Sigmoid colon (tissue), 4 donors: ENCODE measurements at regions not wholly inside any gene's neighbourhood (a gene's known extent, or its start where the extent isn't known, plus 50 kb on each side); places are given as distances from the start of the nearest gene placed in this dataset.

Source experiments
- EP300 ChIP-seq, 4 donors: sonication (generic); formaldehyde crosslinking; IDR thresholded peaks; one replicate each; pipeline ENCODE4 v1.6.1; 2017; ENCODE audit warnings: antibody characterized with exemption in 4 of 4
- POLR2A ChIP-seq, 2 donors: fragments of 450-650 bp; IDR thresholded peaks; one replicate each; pipeline ENCODE4 v1.6.1; 2016; ENCODE audit warnings: antibody characterized with exemption in 2 of 2, mild to moderate bottlenecking in 2 of 2, moderate library complexity in 2 of 2
- POLR2AphosphoS5 ChIP-seq, 4 donors: sonication (generic); formaldehyde crosslinking; IDR thresholded peaks; one replicate each; pipeline ENCODE4 v1.6.1; 2017; ENCODE audit warnings: antibody characterized with exemption in 4 of 4
- TF ChIP-seq, protein P1 (sequence below), 4 experiments: fragments of 450-650 bp in 3 of 4; fragments of 200-600 bp in 1 of 4; IDR thresholded peaks; one replicate each; pipeline ENCODE4 v1.5.1; 2016 to 2019; ENCODE audit warnings: antibody characterized with exemption in 4 of 4, mild to moderate bottlenecking in 3 of 4, moderate library complexity in 2 of 4

DNA sequence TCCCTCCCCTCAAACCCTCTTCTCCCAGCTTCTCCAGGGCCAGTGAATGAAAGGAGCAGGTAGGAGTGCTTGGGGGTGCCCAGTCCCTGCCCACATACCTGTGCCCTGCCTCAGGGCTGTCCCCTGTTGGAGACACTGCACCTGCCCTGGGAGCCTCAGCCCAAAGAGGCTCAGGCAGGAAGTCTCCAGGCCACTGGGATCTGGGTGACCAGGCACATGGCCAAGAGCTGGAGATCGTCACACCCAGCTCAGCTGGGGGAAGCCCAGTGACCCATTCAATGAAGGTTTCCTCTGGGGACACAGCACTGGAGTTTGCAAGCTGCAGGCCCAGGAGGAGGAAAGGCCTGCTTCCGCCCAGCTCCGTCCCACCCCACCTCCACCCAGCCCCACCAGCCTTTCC, 156.4 kb downstream of the ZFP36L2 start:
- TF ChIP-seq, protein P1, sequence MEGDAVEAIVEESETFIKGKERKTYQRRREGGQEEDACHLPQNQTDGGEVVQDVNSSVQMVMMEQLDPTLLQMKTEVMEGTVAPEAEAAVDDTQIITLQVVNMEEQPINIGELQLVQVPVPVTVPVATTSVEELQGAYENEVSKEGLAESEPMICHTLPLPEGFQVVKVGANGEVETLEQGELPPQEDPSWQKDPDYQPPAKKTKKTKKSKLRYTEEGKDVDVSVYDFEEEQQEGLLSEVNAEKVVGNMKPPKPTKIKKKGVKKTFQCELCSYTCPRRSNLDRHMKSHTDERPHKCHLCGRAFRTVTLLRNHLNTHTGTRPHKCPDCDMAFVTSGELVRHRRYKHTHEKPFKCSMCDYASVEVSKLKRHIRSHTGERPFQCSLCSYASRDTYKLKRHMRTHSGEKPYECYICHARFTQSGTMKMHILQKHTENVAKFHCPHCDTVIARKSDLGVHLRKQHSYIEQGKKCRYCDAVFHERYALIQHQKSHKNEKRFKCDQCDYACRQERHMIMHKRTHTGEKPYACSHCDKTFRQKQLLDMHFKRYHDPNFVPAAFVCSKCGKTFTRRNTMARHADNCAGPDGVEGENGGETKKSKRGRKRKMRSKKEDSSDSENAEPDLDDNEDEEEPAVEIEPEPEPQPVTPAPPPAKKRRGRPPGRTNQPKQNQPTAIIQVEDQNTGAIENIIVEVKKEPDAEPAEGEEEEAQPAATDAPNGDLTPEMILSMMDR (IDR thresholded peaks at IDR 0.05) = no peak
- TF ChIP-seq POLR2AphosphoS5 (IDR thresholded peaks at IDR 0.05) = peak in 1 of 4 donors; percentile 11
- no peak for TF ChIP-seq EP300 (IDR thresholded peaks at IDR 0.05)
- TF ChIP-seq POLR2A (IDR thresholded peaks at IDR 0.05) = no peak
